Panc1 (cell line): ENCODE measurements at regions not wholly inside any gene's neighbourhood (a gene's known extent, or its start where the extent isn't known, plus 50 kb on each side); places are given as distances from the start of the nearest gene placed in this dataset.
A peak's percentile ranks its signal among the peaks of the same experiment; 100 is the strongest.

ENCODE experiments used
- ATAC-seq: fragments of 200-7000 bp; cut with Tn5 transposase; 2 replicates; pipeline ENCODE4 v1.9.1; 2020; ENCODE audit warnings: mild to moderate bottlenecking, moderate library complexity
- BruUV-seq: library from RNA; stranded (reverse); fragments of 400-500 nt; replicated peaks from 2 replicates; lab custom pipeline; 2021; lab: Mats Ljungman, UMichigan
- CTCF ChIA-PET: fragments of 300-600 bp; sonication (Branson Sonifier 250); formaldehyde crosslinking; loops from one replicate; lab custom pipeline; 2022; ENCODE audit warnings: antibody characterized with exemption; lab: Charles Lee
- POLR2A ChIA-PET: fragments of 300-600 bp; sonication (Branson Sonifier 250); formaldehyde crosslinking; loops from one replicate; lab custom pipeline; 2022; ENCODE audit warnings: antibody characterized with exemption; lab: Charles Lee
- DNase-seq: peaks from one replicate; pipeline ENCODE4 v3.0.0-alpha.2; 2010; ENCODE audit warnings: low read depth, low spot score
- H3K27ac ChIP-seq: 2 replicates; pipeline ENCODE4 v1.5.1; 2011; ENCODE audit warnings: mild to moderate bottlenecking, low read length, inconsistent platforms
- H3K27me3 ChIP-seq: fragments of 200-500 bp; sonication (Bioruptor generic); 2 replicates; pipeline ENCODE4 v1.6.0; 2014; ENCODE audit warnings: low read length, inconsistent platforms; ENCODE audit not compliant: control insufficient read depth, insufficient read depth
- H3K36me3 ChIP-seq: fragments of 200-500 bp; sonication (Bioruptor generic); 2 replicates; pipeline ENCODE4 v1.5.1; 2014; ENCODE audit warnings: inconsistent platforms, mild to moderate bottlenecking, low read length, moderate library complexity; ENCODE audit not compliant: control insufficient read depth, insufficient read depth
- H3K4me1 ChIP-seq: 2 replicates; pipeline ENCODE4 v1.5.1; 2011; ENCODE audit warnings: inconsistent platforms, mild to moderate bottlenecking, low read length, moderate library complexity; ENCODE audit not compliant: control insufficient read depth, insufficient read depth
- H3K4me3 ChIP-seq, 2 experiments: 2 replicates each; pipeline ENCODE4 v1.5.1; 2011 to 2012; ENCODE audit warnings: low read depth in 2 of 2, low read length in 2 of 2, mild to moderate bottlenecking in 2 of 2, inconsistent platforms in 1 of 2, moderate library complexity in 1 of 2
- H3K9me3 ChIP-seq: fragments of 200-500 bp; sonication (Bioruptor generic); 2 replicates; pipeline ENCODE4 v1.5.1; 2014; ENCODE audit warnings: low read depth, mild to moderate bottlenecking, inconsistent platforms, low read length, moderate library complexity; ENCODE audit not compliant: control insufficient read depth, insufficient read depth
- POLR2AphosphoS5 ChIP-seq: IDR thresholded peaks from 2 replicates; pipeline ENCODE4 v1.6.1; 2012; ENCODE audit warnings: mild to moderate bottlenecking, low read depth, low read length, moderate library complexity
- SIN3A ChIP-seq: IDR thresholded peaks from 2 replicates; pipeline ENCODE4 v1.6.1; 2012; ENCODE audit warnings: low read depth, mild to moderate bottlenecking, low read length, moderate library complexity, borderline replicate concordance; ENCODE audit not compliant: insufficient read depth
- TCF7L2 ChIP-seq: IDR thresholded peaks from 2 replicates; pipeline ENCODE4 v1.6.1; 2011; ENCODE audit warnings: mild to moderate bottlenecking, low read depth, low read length, inconsistent platforms
- in situ Hi-C: cut with HindIII; loops from 2 replicates; pipeline ENCODE4 v1.10.0; 2016; ENCODE audit warnings: low sequenced_read_pairs, low pct_unique_long_range_greater_than_20kb
- intact Hi-C: fragments of 100-400 bp; cut with micrococcal nuclease; formaldehyde crosslinking; loops from one replicate; pipeline ENCODE4 v1.10.0; 2022; ENCODE audit not compliant: unreplicated experiment
- TF ChIP-seq, protein P1 (sequence below): fragments of 450-650 bp; IDR thresholded peaks from 2 replicates; pipeline ENCODE4 v1.5.1; 2017; ENCODE audit warnings: mild to moderate bottlenecking
- TF ChIP-seq, protein P2 (sequence below), 2 experiments: IDR thresholded peaks; 2 replicates each; pipeline ENCODE4 v1.6.1; 2011 to 2012; ENCODE audit warnings: low read depth in 2 of 2, control low read depth in 1 of 2, low read length in 1 of 2, mild to moderate bottlenecking in 1 of 2, moderate library complexity in 1 of 2; ENCODE audit not compliant: insufficient read depth in 1 of 2

DNA sequence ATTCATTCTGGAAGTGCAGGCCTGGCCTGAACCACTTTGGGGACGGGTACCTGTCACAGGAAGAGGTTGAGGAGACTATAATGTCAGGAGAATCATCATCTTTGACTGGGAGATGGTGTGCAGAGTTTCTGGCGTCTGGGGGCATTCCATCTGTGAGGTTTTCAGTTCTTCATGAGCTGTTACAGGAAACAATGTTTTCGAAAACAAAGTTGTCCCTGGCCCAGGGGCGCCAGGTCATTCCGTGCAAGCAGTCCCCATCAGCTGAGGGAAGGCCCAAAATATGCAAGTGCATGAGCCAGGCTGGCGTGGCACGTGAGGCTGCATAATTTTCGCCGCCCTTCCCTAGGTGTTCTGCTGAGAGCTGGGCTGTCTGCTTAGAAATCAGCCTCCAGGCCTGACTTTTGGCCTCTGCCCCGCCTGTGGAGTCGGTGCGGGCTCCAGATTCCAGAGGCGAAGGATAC, 68.4 kb upstream of the ATP5PO start:
- TF ChIP-seq POLR2AphosphoS5 (no peak), TCF7L2 (no peak), SIN3A (no peak)
- TF ChIP-seq, protein P1, sequence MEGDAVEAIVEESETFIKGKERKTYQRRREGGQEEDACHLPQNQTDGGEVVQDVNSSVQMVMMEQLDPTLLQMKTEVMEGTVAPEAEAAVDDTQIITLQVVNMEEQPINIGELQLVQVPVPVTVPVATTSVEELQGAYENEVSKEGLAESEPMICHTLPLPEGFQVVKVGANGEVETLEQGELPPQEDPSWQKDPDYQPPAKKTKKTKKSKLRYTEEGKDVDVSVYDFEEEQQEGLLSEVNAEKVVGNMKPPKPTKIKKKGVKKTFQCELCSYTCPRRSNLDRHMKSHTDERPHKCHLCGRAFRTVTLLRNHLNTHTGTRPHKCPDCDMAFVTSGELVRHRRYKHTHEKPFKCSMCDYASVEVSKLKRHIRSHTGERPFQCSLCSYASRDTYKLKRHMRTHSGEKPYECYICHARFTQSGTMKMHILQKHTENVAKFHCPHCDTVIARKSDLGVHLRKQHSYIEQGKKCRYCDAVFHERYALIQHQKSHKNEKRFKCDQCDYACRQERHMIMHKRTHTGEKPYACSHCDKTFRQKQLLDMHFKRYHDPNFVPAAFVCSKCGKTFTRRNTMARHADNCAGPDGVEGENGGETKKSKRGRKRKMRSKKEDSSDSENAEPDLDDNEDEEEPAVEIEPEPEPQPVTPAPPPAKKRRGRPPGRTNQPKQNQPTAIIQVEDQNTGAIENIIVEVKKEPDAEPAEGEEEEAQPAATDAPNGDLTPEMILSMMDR: no peak
- TF ChIP-seq, protein P2, sequence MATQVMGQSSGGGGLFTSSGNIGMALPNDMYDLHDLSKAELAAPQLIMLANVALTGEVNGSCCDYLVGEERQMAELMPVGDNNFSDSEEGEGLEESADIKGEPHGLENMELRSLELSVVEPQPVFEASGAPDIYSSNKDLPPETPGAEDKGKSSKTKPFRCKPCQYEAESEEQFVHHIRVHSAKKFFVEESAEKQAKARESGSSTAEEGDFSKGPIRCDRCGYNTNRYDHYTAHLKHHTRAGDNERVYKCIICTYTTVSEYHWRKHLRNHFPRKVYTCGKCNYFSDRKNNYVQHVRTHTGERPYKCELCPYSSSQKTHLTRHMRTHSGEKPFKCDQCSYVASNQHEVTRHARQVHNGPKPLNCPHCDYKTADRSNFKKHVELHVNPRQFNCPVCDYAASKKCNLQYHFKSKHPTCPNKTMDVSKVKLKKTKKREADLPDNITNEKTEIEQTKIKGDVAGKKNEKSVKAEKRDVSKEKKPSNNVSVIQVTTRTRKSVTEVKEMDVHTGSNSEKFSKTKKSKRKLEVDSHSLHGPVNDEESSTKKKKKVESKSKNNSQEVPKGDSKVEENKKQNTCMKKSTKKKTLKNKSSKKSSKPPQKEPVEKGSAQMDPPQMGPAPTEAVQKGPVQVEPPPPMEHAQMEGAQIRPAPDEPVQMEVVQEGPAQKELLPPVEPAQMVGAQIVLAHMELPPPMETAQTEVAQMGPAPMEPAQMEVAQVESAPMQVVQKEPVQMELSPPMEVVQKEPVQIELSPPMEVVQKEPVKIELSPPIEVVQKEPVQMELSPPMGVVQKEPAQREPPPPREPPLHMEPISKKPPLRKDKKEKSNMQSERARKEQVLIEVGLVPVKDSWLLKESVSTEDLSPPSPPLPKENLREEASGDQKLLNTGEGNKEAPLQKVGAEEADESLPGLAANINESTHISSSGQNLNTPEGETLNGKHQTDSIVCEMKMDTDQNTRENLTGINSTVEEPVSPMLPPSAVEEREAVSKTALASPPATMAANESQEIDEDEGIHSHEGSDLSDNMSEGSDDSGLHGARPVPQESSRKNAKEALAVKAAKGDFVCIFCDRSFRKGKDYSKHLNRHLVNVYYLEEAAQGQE (IDR thresholded peaks at IDR 0.05; ENCODE audit: insufficient read depth in 1 of 2, low read depth in 2 of 2, low read length in 1 of 2): no peak
- H3K4me1 ChIP-seq: no peaks in the 10 kb centered on the region
- H3K4me3 ChIP-seq: no peak overlapping the region
- in situ Hi-C loops (no loop called here), intact Hi-C loops (loop anchor here (10.0 kb wide), 1 partner anchor 59 kb away; no protein-coding TSS in a partner anchor)
- POLR2A ChIA-PET: no interaction called here
- ATAC-seq (peak; percentile 51; the same call in 1 of the 2 replicates), DNase-seq (no peak)
- H3K27me3 ChIP-seq: no peaks in the 10 kb centered on the region
- H3K27ac ChIP-seq: no peak overlapping the region
- CTCF ChIA-PET: no interaction called here
- H3K9me3 ChIP-seq: no peaks in the 10 kb centered on the region
- no peaks in the 10 kb centered on the region for H3K36me3 ChIP-seq
- BruUV-seq: no TSS peak

DNA sequence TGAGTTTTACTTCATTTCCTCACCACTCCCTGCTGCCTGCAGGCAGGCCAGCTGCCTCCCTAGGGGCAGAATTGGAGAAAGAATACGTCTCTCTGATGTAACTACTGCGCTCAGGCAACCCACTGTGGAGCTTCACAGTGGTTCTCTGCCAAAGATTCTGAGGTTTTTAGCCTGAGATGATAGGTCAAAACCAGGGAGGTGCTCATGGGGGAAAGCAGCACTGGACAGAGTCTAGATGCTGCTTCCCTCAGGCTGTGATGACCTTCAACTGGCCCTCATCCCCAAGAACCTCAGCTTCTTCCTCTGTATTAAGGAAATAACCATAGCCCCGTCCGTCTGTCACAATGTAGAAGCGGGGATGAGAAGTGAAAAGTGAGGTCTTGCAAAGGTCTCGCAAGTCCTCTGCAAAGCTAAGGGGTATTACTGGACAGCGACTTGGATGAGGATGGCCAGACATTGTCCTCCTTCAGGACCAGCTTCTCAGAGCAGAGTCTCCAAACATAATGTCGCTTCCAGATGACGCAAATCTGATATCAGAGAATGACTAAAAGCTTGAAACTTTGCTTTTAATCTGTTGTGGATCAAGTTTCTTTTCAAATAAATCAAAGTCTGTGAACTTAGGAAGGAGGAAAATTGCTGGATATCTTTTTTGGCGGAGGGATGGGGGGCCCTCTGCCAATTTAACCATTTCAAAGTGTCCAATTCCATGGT, 65.9 kb upstream of the ATP5PO start:
- in situ Hi-C loops (no loop called here), intact Hi-C loops (loop anchor here (10.0 kb wide), 1 partner anchor 57 kb away; no protein-coding TSS in a partner anchor)
- H3K27ac ChIP-seq: no peak overlapping the region
- no peak for DNase-seq
- no peak overlapping the region for H3K4me3 ChIP-seq
- ChIA-PET POLR2A (no interaction called here), CTCF (no interaction called here)
- no peak for ATAC-seq
- BruUV-seq: no TSS peak
- H3K4me1 ChIP-seq: peaks cover 7% of the 10 kb centered on the region
- no peaks in the 10 kb centered on the region for H3K36me3 ChIP-seq
- no peaks in the 10 kb centered on the region for H3K9me3 ChIP-seq
- no peak for TF ChIP-seq TCF7L2
- TF ChIP-seq, protein P2 (IDR thresholded peaks at IDR 0.05; ENCODE audit: insufficient read depth in 1 of 2, low read depth in 2 of 2, low read length in 1 of 2): no peak
- no peak for TF ChIP-seq POLR2AphosphoS5
- H3K27me3 ChIP-seq: no peaks in the 10 kb centered on the region
